ENCODE measurements at regions not wholly inside any gene's neighbourhood (a gene's known extent, or its start where the extent isn't known, plus 50 kb on each side); places are given as distances from the start of the nearest gene placed in this dataset.

- intact Hi-C loops (cut with DNase I, micrococcal nuclease): no loop called here
- H3K4me1 ChIP-seq (ENCODE audit: low read depth): no peaks in the 10 kb centered on the region
These were observed 50.5 kb upstream of the DLX2 start for GRCh38 chr2:172153156-172153555.

GRCh38 chr2:172153757-172154156, 51.1 kb upstream of the DLX2 start:
- Histone ChIP-seq H3K4me1 (ENCODE audit: low read depth) (no peaks in the 10 kb centered on the region), H3K9me3 (no peaks in the 10 kb centered on the region), H3K4me3 (no peak overlapping the region), H3K36me3 (ENCODE audit: low read depth) (no peaks in the 10 kb centered on the region)
- TF ChIP-seq CTCF (IDR thresholded peaks at IDR 0.05): no peak
- intact Hi-C loops (cut with DNase I, micrococcal nuclease): no loop called here
- ATAC-seq (no peak), DNase-seq (no peak)

More at GRCh38 chr2:172153156-172153555, 50.5 kb upstream of the DLX2 start:
- ATAC-seq (no peak), DNase-seq (no peak)
- TF ChIP-seq CTCF (IDR thresholded peaks at IDR 0.05): no peak
- Histone ChIP-seq H3K4me3 (no peak overlapping the region), H3K9me3 (no peaks in the 10 kb centered on the region), H3K36me3 (ENCODE audit: low read depth) (no peaks in the 10 kb centered on the region)

- no peak for ATAC-seq
- no peak overlapping the region for H3K4me3 ChIP-seq
- H3K9me3 ChIP-seq: peaks cover under 1% of the 10 kb centered on the region
- no peaks in the 10 kb centered on the region for H3K36me3 ChIP-seq (ENCODE audit: low read depth)
- no peak for DNase-seq
- no peaks in the 10 kb centered on the region for H3K4me1 ChIP-seq (ENCODE audit: low read depth)
- intact Hi-C loops (cut with DNase I, micrococcal nuclease): no loop called here
- TF ChIP-seq CTCF (IDR thresholded peaks at IDR 0.05): no peak
These were observed 53.1 kb upstream of the DLX2 start for GRCh38 chr2:172155752-172156151.

GRCh38 chr2:172160839-172161238, 58.1 kb upstream of the DLX2 start:
- H3K4me1 ChIP-seq (ENCODE audit: low read depth): no peaks in the 10 kb centered on the region
- peaks cover 6% of the 10 kb centered on the region for H3K9me3 ChIP-seq
- ATAC-seq (no peak), DNase-seq (no peak)
- no peaks in the 10 kb centered on the region for H3K36me3 ChIP-seq (ENCODE audit: low read depth)
- TF ChIP-seq CTCF (IDR thresholded peaks at IDR 0.05): no peak
- no peak overlapping the region for H3K4me3 ChIP-seq
- intact Hi-C loops (cut with DNase I, micrococcal nuclease): no loop called here

- intact Hi-C loops (cut with DNase I, micrococcal nuclease): no loop called here
- H3K4me3 ChIP-seq: no peak overlapping the region
- TF ChIP-seq CTCF (IDR thresholded peaks at IDR 0.05): no peak
- no peak for DNase-seq
- no peaks in the 10 kb centered on the region for H3K4me1 ChIP-seq (ENCODE audit: low read depth)
- no peak for ATAC-seq
- H3K9me3 ChIP-seq: peaks cover 6% of the 10 kb centered on the region
- H3K36me3 ChIP-seq (ENCODE audit: low read depth): no peaks in the 10 kb centered on the region
These were observed 59.6 kb upstream of the DLX2 start for GRCh38 chr2:172162225-172162733.

- ATAC-seq: no peak
- H3K9me3 ChIP-seq: peaks cover 6% of the 10 kb centered on the region
- intact Hi-C loops (cut with DNase I, micrococcal nuclease): no loop called here
These were observed 60.1 kb upstream of the DLX2 start for GRCh38 chr2:172162739-172163336.

More at GRCh38 chr2:172162739-172163336, 60.1 kb upstream of the DLX2 start:
- Histone ChIP-seq H3K4me1 (ENCODE audit: low read depth) (peaks cover 3% of the 10 kb centered on the region), H3K36me3 (ENCODE audit: low read depth) (no peaks in the 10 kb centered on the region), H3K4me3 (no peak overlapping the region)
- no peak for DNase-seq
- TF ChIP-seq CTCF (IDR thresholded peaks at IDR 0.05): no peak

Measured in mucosa of descending colon (tissue), 3 donors.